K562 (cell line): ENCODE measurements at regions not wholly inside any gene's neighbourhood (a gene's known extent, or its start where the extent isn't known, plus 50 kb on each side); places are given as distances from the start of the nearest gene placed in this dataset.

ENCODE experiments used
- ATAC-seq: fragments of 200-7000 bp; cut with Tn5 transposase; 3 replicates; pipeline ENCODE4 v1.9.1; 2020; ENCODE audit warnings: moderate library complexity
- BruUV-seq: library from RNA; stranded (reverse); fragments of 400-500 nt; replicated peaks from 2 replicates; lab custom pipeline; 2021; lab: Mats Ljungman, UMichigan
- CTCF ChIA-PET: fragments of 300-600 bp; formaldehyde crosslinking; extraction: SDS; loops from one replicate; lab custom pipeline; 2021; ENCODE audit warnings: low intra/inter-chr PET ratio; lab: Yijun Ruan, JAX
- POLR2A ChIA-PET: fragments of 300-600, 350-650 bp; sonication (Branson Sonifier 250); formaldehyde crosslinking; extraction: SDS; loops from one replicate; lab custom pipeline; 2021; ENCODE audit warnings: antibody characterized with exemption, inconsistent platforms; lab: Yijun Ruan, JAX
- DNase-seq, 4 experiments: peaks; one replicate each; pipeline versions ENCODE4 v3.0.0 to v3.0.0-alpha.2; 2011 to 2018; ENCODE audit warnings: low spot score in 3 of 4, mixed read lengths in 3 of 4; ENCODE audit errors: extremely low read depth in 1 of 4
- FAIRE-seq: peaks from 2 replicates; lab custom pipeline; 2011; peaks lifted over from hg19 to GRCh38; lab: Jason Lieb, UNC
- H2AFZ ChIP-seq: 2 replicates; pipeline ENCODE4 v1.6.0; 2011; ENCODE audit warnings: low read depth, low read length, control low read depth, inconsistent platforms
- H3K27ac ChIP-seq: fragments of 200-600 bp; 3 replicates; pipeline ENCODE4 v1.8.0; 2011; ENCODE audit warnings: low read depth, mild to moderate bottlenecking, control low read depth, inconsistent platforms, low read length, moderate library complexity, mixed read lengths; ENCODE audit errors: extremely low read depth
- H3K27me3 ChIP-seq, 2 experiments: fragments of 300-600 bp in 1 of 2; 2 replicates in 1 of 2; 3 replicates in 1 of 2; pipeline versions ENCODE4 v1.6.0 to v1.8.0; 2011; ENCODE audit warnings: inconsistent platforms in 2 of 2, low read length in 2 of 2, mild to moderate bottlenecking in 1 of 2, mixed read lengths in 1 of 2, moderate library complexity in 1 of 2; ENCODE audit not compliant: control insufficient read depth in 2 of 2, insufficient read depth in 2 of 2
- H3K36me3 ChIP-seq: fragments of 300-600 bp; 3 replicates; pipeline ENCODE4 v1.8.0; 2011; ENCODE audit warnings: mild to moderate bottlenecking, low read length, inconsistent platforms; ENCODE audit not compliant: control insufficient read depth, insufficient read depth
- H3K4me1 ChIP-seq, 2 experiments: fragments of 200-600 bp in 1 of 2; replicated peaks in 1 of 2; 2 replicates in 1 of 2; 3 replicates in 1 of 2; pipeline versions ENCODE4 v1.5.1 to v1.8.0; 2011; ENCODE audit warnings: inconsistent platforms in 2 of 2, low read length in 2 of 2, mild to moderate bottlenecking in 1 of 2, mixed read lengths in 1 of 2, moderate library complexity in 1 of 2; ENCODE audit not compliant: control insufficient read depth in 2 of 2, insufficient read depth in 2 of 2
- H3K4me2 ChIP-seq: 2 replicates; pipeline ENCODE4 v1.6.1; 2011; ENCODE audit warnings: low read length, control low read depth, inconsistent platforms, mixed read lengths; ENCODE audit not compliant: insufficient read depth
- H3K4me3 ChIP-seq: fragments of 200-600 bp; sonication (generic), shearing (Covaris generic); 2 replicates; pipeline ENCODE4 v1.5.1; 2016; ENCODE audit warnings: control low read depth, inconsistent platforms
- H3K79me2 ChIP-seq: fragments of 200-600 bp; 3 replicates; pipeline ENCODE4 v1.8.0; 2011; ENCODE audit warnings: low read length, inconsistent platforms; ENCODE audit not compliant: control insufficient read depth, insufficient read depth
- H3K9ac ChIP-seq, 2 experiments: 2 replicates each; pipeline versions ENCODE4 v1.6.0 to v1.6.1; 2011; ENCODE audit warnings: low read depth in 2 of 2, low read length in 2 of 2, control low read depth in 1 of 2, inconsistent platforms in 1 of 2, mild to moderate bottlenecking in 1 of 2, mixed read lengths in 1 of 2; ENCODE audit not compliant: insufficient read depth in 1 of 2
- H3K9me1 ChIP-seq: one replicate; pipeline ENCODE4 v1.6.0; 2011; ENCODE audit warnings: inconsistent platforms, mild to moderate bottlenecking, low read length, moderate library complexity; ENCODE audit not compliant: control insufficient read depth, insufficient read depth
- H3K9me3 ChIP-seq: replicated peaks from 2 replicates; pipeline ENCODE4 v1.5.1; 2011; ENCODE audit warnings: low read depth, low read length, inconsistent platforms; ENCODE audit not compliant: control insufficient read depth, insufficient read depth
- H4K20me1 ChIP-seq: replicated peaks from 2 replicates; pipeline ENCODE4 v1.6.1; 2011; ENCODE audit warnings: low read length, inconsistent platforms, mixed read lengths; ENCODE audit not compliant: control insufficient read depth, insufficient read depth
- ATF3 ChIP-seq, 2 experiments: fragments of 450-650 bp in 1 of 2; sonication (generic) in 1 of 2; formaldehyde crosslinking in 1 of 2; IDR thresholded peaks in 1 of 2; conservative IDR thresholded peaks in 1 of 2; 2 replicates each; pipeline versions ENCODE4 v1.6.1 to v1.8.1; 2016 to 2023; ENCODE audit warnings: mild to moderate bottlenecking in 2 of 2, moderate library complexity in 2 of 2, inconsistent platforms in 1 of 2, missing genetic modification reagents in 1 of 2
- BCOR ChIP-seq: fragments of 450-650 bp; IDR thresholded peaks from 2 replicates; pipeline ENCODE4 v1.6.1; 2016
- FOXA1 ChIP-seq: fragments of 450-650 bp; IDR thresholded peaks from 2 replicates; pipeline ENCODE4 v1.6.1; 2016; ENCODE audit warnings: mild to moderate bottlenecking, borderline replicate concordance
- GABPB2 ChIP-seq: fragments of 250-450 bp; sonication (Bioruptor Pico); conservative IDR thresholded peaks from 2 replicates; pipeline ENCODE4 v1.5.1; 2021; ENCODE audit warnings: mild to moderate bottlenecking
- ZBTB40 ChIP-seq, 2 experiments: fragments of 450-650 bp in 1 of 2; sonication (generic) in 1 of 2; formaldehyde crosslinking in 1 of 2; IDR thresholded peaks; 2 replicates each; pipeline versions ENCODE4 v1.7.1 to v1.9.0; 2016 to 2022; ENCODE audit warnings: inconsistent platforms in 1 of 2, mild to moderate bottlenecking in 1 of 2, missing genetic modification reagents in 1 of 2
- WGBS: fragments of 100-300 bp; shearing (Covaris generic); methylation state at CpG from one replicate; pipeline ENCODE4 v1.1.6; 2016; ENCODE audit warnings: low coverage, mixed read lengths; ENCODE audit not compliant: insufficient coverage; ENCODE audit errors: missing lambda C conversion rate; 5-methylcytosine and 5-hydroxymethylcytosine counted together
- in situ Hi-C: fragments of 300-500 bp; cut with MboI; formaldehyde crosslinking; loops from 4 replicates; pipeline ENCODE4 v1.15.0; 2018; ENCODE audit warnings: inconsistent platforms, mixed read lengths
- intact Hi-C: fragments of 100-400 bp; cut with micrococcal nuclease; formaldehyde crosslinking; loops from 2 replicates; pipeline ENCODE4 v1.14.2; 2022

- no peak for DNase-seq
- no TSS peak for BruUV-seq
- intact Hi-C loops: no loop called here
- POLR2A ChIA-PET: no interaction called here
- ATAC-seq: no peak
- no peaks in the 10 kb centered on the region for H3K36me3 ChIP-seq
- WGBS: 35% methylated on average over 5 of the region's 5 CpGs
- FAIRE-seq: no peak
- H3K4me1 ChIP-seq: no peaks in the 10 kb centered on the region
- in situ Hi-C loops: no loop called here
- no peak overlapping the region for H3K4me2 ChIP-seq
- no peak overlapping the region for H3K9ac ChIP-seq
- no peak overlapping the region for H3K4me3 ChIP-seq
- no peaks in the 10 kb centered on the region for H4K20me1 ChIP-seq
- CTCF ChIA-PET: no interaction called here
- H3K9me3 ChIP-seq: no peaks in the 10 kb centered on the region
- no peaks in the 10 kb centered on the region for H3K79me2 ChIP-seq
- H3K9me1 ChIP-seq: no peaks in the 10 kb centered on the region
- H3K27me3 ChIP-seq: peaks cover 0 to 4% of the 10 kb centered on the region in 2 experiments; a peak in 1 of 5 replicates
- no peak for TF ChIP-seq GABPB2 (CRISPR knock-in tag)
- TF ChIP-seq BCOR: no peak
- peak; percentile 56; the same call in 1 of the 2 replicates for TF ChIP-seq ZBTB40 (IDR thresholded peaks at IDR 0.05)
- TF ChIP-seq ZBTB40 (CRISPR knock-in tag; IDR thresholded peaks at IDR 0.05): no peak
- TF ChIP-seq FOXA1: no peak
- no peak for TF ChIP-seq ATF3 (IDR thresholded peaks at IDR 0.05)
- TF ChIP-seq ATF3 (CRISPR knock-in tag; conservative IDR thresholded peaks at IDR 0.05): no peak
- H2AFZ ChIP-seq: no peak overlapping the region
- no peak overlapping the region for H3K27ac ChIP-seq
These were observed 408.2 kb upstream of the AUTS2 start for GRCh38 chr7:69190025-69190424.
